ENCODE measurements at regions not wholly inside any gene's neighbourhood (a gene's known extent, or its start where the extent isn't known, plus 50 kb on each side); places are given as distances from the start of the nearest gene placed in this dataset.

GRCh38 chr10:64503429-64503828, 982.2 kb downstream of the REEP3 start:
- Mint-ChIP-seq H3K9me3 (ENCODE audit: unreplicated experiment) (no peaks in the 10 kb centered on the region), H3K27ac (ENCODE audit: unreplicated experiment) (no peak overlapping the region), H3K4me1 (ENCODE audit: low read depth, unreplicated experiment) (no peaks in the 10 kb centered on the region), H3K36me3 (ENCODE audit: insufficient read depth, unreplicated experiment) (no peaks in the 10 kb centered on the region), H3K27me3 (ENCODE audit: insufficient read depth, unreplicated experiment) (no peaks in the 10 kb centered on the region), H3K4me3 (ENCODE audit: unreplicated experiment) (no peak overlapping the region)
- DNase-seq: no peak
- CTCF ChIA-PET: no interaction called here
- intact Hi-C loops (cut with micrococcal nuclease; ENCODE audit: unreplicated experiment): no loop called here
- H3K36me3 ChIP-seq (ENCODE audit: control insufficient read depth, insufficient read depth, low read length): no peaks in the 10 kb centered on the region
- 0 out of 2 replicates have a peak, but pooled peaks cover 3% of the 10 kb centered on the region for H3K9me3 ChIP-seq
- no peak for TF ChIP-seq CTCF (IDR thresholded peaks at IDR 0.05; ENCODE audit: insufficient read depth in 1 of 2, low read depth in 1 of 2, low read length in 1 of 2, severe bottlenecking in 1 of 2, unreplicated experiment in 1 of 2)
- no TSS peak for BruUV-seq (replicated peaks)
- POLR2A ChIA-PET: no interaction called here
- peaks cover 2% of the 10 kb centered on the region; the same call in 1 of the 2 replicates for H3K27me3 ChIP-seq (replicated peaks; ENCODE audit: control insufficient read depth, insufficient read depth, low read length)
- H3K4me3 ChIP-seq (ENCODE audit: low read depth, low read length): no peak overlapping the region
- no peaks in the 10 kb centered on the region for H3K4me1 ChIP-seq

GRCh38 chr10:64505501-64505900, 984.3 kb downstream of the REEP3 start:
- intact Hi-C loops (cut with micrococcal nuclease; ENCODE audit: unreplicated experiment): no loop called here
- Histone ChIP-seq H3K36me3 (ENCODE audit: control insufficient read depth, insufficient read depth, low read length) (no peaks in the 10 kb centered on the region), H3K27me3 (replicated peaks; ENCODE audit: control insufficient read depth, insufficient read depth, low read length) (peaks cover 2% of the 10 kb centered on the region), H3K4me1 (no peaks in the 10 kb centered on the region), H3K9me3 (0 out of 2 replicates have a peak, but pooled peaks cover 3% of the 10 kb centered on the region), H3K4me3 (ENCODE audit: low read depth, low read length) (no peak overlapping the region)
- Mint-ChIP-seq H3K4me1 (ENCODE audit: low read depth, unreplicated experiment) (no peaks in the 10 kb centered on the region), H3K4me3 (ENCODE audit: unreplicated experiment) (no peak overlapping the region), H3K27ac (ENCODE audit: unreplicated experiment) (no peak overlapping the region), H3K36me3 (ENCODE audit: insufficient read depth, unreplicated experiment) (no peaks in the 10 kb centered on the region), H3K9me3 (ENCODE audit: unreplicated experiment) (no peaks in the 10 kb centered on the region), H3K27me3 (ENCODE audit: insufficient read depth, unreplicated experiment) (no peaks in the 10 kb centered on the region)
- no peak for TF ChIP-seq CTCF (IDR thresholded peaks at IDR 0.05; ENCODE audit: insufficient read depth in 1 of 2, low read depth in 1 of 2, low read length in 1 of 2, severe bottlenecking in 1 of 2, unreplicated experiment in 1 of 2)
- CTCF ChIA-PET: no interaction called here
- no peak for DNase-seq
- no TSS peak for BruUV-seq (replicated peaks)
- POLR2A ChIA-PET: no interaction called here

- Histone ChIP-seq H3K4me3 (ENCODE audit: low read depth, low read length) (no peak overlapping the region), H3K36me3 (ENCODE audit: control insufficient read depth, insufficient read depth, low read length) (no peaks in the 10 kb centered on the region), H3K27me3 (replicated peaks; ENCODE audit: control insufficient read depth, insufficient read depth, low read length) (peaks cover 2% of the 10 kb centered on the region), H3K9me3 (no peaks in the 10 kb centered on the region), H3K4me1 (no peaks in the 10 kb centered on the region)
- Mint-ChIP-seq H3K36me3 (ENCODE audit: insufficient read depth, unreplicated experiment) (no peaks in the 10 kb centered on the region), H3K4me3 (ENCODE audit: unreplicated experiment) (no peak overlapping the region), H3K27ac (ENCODE audit: unreplicated experiment) (no peak overlapping the region), H3K9me3 (ENCODE audit: unreplicated experiment) (no peaks in the 10 kb centered on the region), H3K27me3 (ENCODE audit: insufficient read depth, unreplicated experiment) (no peaks in the 10 kb centered on the region), H3K4me1 (ENCODE audit: low read depth, unreplicated experiment) (no peaks in the 10 kb centered on the region)
- ChIA-PET POLR2A (interaction anchor here (0.6 kb wide), 1 partner anchor 17 kb away, joined by 4 read pairs; no protein-coding TSS in a partner anchor), CTCF (no interaction called here)
- DNase-seq: no peak
- intact Hi-C loops (cut with micrococcal nuclease; ENCODE audit: unreplicated experiment): no loop called here
- BruUV-seq (replicated peaks): no TSS peak
- TF ChIP-seq CTCF (IDR thresholded peaks at IDR 0.05; ENCODE audit: insufficient read depth in 1 of 2, low read depth in 1 of 2, low read length in 1 of 2, severe bottlenecking in 1 of 2, unreplicated experiment in 1 of 2): no peak
These were observed 985.8 kb downstream of the REEP3 start for GRCh38 chr10:64506963-64507362.

All from Caco-2 (cell line).